Liver (tissue), 1 donor: ENCODE measurements at regions not wholly inside any gene's neighbourhood (a gene's known extent, or its start where the extent isn't known, plus 50 kb on each side); places are given as distances from the start of the nearest gene placed in this dataset.

Experiments
- REST ChIP-seq: IDR thresholded peaks from 2 replicates; pipeline ENCODE4 v1.6.1; 2016; ENCODE audit warnings: antibody characterized with exemption, mild to moderate bottlenecking
- TF ChIP-seq, protein P1 (sequence below): IDR thresholded peaks from 2 replicates; pipeline ENCODE4 v1.6.1; 2016; ENCODE audit warnings: antibody characterized with exemption

DNA sequence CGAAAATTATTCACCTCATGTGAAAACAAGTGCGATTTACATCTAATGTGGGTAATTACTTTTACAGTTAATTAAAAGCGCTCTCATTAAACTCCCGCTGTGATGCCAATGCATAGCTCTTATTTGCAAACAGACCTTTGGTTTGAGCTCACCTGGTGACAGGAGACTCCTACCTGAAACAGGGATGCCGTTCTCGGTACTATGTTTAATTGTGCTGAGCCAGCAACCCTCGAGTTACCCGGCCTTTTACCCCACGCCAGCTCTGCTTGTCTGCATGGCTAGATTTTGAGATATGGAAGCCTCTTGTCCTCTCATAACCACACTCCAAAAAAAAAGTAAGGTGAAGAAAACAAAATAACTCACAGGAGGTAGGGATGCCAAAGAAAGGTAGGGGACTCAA, 690.4 kb upstream of the RBFOX1 start:
- TF ChIP-seq, protein P1, sequence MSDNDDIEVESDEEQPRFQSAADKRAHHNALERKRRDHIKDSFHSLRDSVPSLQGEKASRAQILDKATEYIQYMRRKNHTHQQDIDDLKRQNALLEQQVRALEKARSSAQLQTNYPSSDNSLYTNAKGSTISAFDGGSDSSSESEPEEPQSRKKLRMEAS, result no peak
- TF ChIP-seq REST, result no peak
